Ovary (tissue), 7 donors: ENCODE measurements at regions not wholly inside any gene's neighbourhood (a gene's known extent, or its start where the extent isn't known, plus 50 kb on each side); places are given as distances from the start of the nearest gene placed in this dataset.
A peak's percentile ranks its signal among the peaks of the same experiment; 100 is the strongest.

Experiments
- DNase-seq, 5 donors: peaks; one replicate each; pipeline ENCODE4 v3.0.0-alpha.2; 2019 to 2020
- H3K27ac ChIP-seq, 2 donors: fragments of 200-600 bp; one replicate each; pipeline versions ENCODE4 v1.5.1 to v1.8.0; 2019 to 2022
- H3K27me3 ChIP-seq: fragments of 200-600 bp; one replicate; pipeline ENCODE4 v1.8.0; 2022
- H3K36me3 ChIP-seq: fragments of 200-600 bp; sonication (generic); one replicate; pipeline ENCODE4 v1.5.1; 2019
- H3K4me1 ChIP-seq: one replicate; pipeline ENCODE4 v1.8.1; 2013; ENCODE audit warnings: mild to moderate bottlenecking, moderate library complexity; ENCODE audit not compliant: insufficient read depth
- H3K4me3 ChIP-seq: fragments of 200-600 bp; sonication (generic); one replicate; pipeline ENCODE4 v1.5.1; 2017
- H3K9me3 ChIP-seq, 2 donors: fragments of 200-600 bp in 1 of 2; sonication (generic) in 1 of 2; one replicate each; pipeline versions ENCODE4 v1.5.1 to v1.8.1; 2013 to 2019; ENCODE audit warnings: mild to moderate bottlenecking in 1 of 2, moderate library complexity in 1 of 2
- EP300 ChIP-seq: sonication (generic); formaldehyde crosslinking; IDR thresholded peaks from one replicate; pipeline ENCODE4 v1.6.1; 2017; ENCODE audit warnings: antibody characterized with exemption
- POLR2A ChIP-seq: fragments of 450-650 bp; IDR thresholded peaks from one replicate; pipeline ENCODE4 v1.6.1; 2017; ENCODE audit warnings: antibody characterized with exemption, mild to moderate bottlenecking, moderate library complexity
- WGBS, 3 donors: extraction: QIAGEN DNeasy Blood & Tissue Kit in 1 of 3; methylation state at CpG; one replicate each; pipeline versions ENCODE4 v1.1.5 to v1.1.7; 2013 to 2017; 5-methylcytosine and 5-hydroxymethylcytosine counted together
- intact Hi-C, 4 donors: fragments of 100-400 bp; cut with DNase I; formaldehyde crosslinking; loops; one replicate each; pipeline versions ENCODE4 v1.11.0 to v1.15.1; 2022 to 2023
- TF ChIP-seq, protein P1 (sequence below), 3 donors: fragments of 450-650 bp in 2 of 3; fragments of 200-600 bp in 1 of 3; IDR thresholded peaks; one replicate each; pipeline versions ENCODE4 v1.5.1 to v1.8.0; 2016 to 2022; ENCODE audit warnings: antibody characterized with exemption in 3 of 3, mild to moderate bottlenecking in 1 of 3
- donor health status: DM: no; HTN: no; CAD: no; lungs with moderate emphysema.
- donor health status: DM: no; HTN: no; CAD: no.
- donor health status: Bipolar disorder and iron deficiency.
- donor health status: DM: no; HTN: no; CAD: no.
- donor health status: DM: yes; HTN: yes; CAD: no.

- 93 to 97% (median 96%) methylated on average over 2 of the region's 2 CpGs for WGBS, 3 donors
- no peak for DNase-seq
- Histone ChIP-seq H3K4me1 (peaks cover 5% of the 10 kb centered on the region), H3K4me3 (no peak overlapping the region), H3K36me3 (no peaks in the 10 kb centered on the region), H3K27ac (no peak overlapping the region), H3K27me3 (no peaks in the 10 kb centered on the region), H3K9me3 (no peaks in the 10 kb centered on the region)
- TF ChIP-seq, protein P1, sequence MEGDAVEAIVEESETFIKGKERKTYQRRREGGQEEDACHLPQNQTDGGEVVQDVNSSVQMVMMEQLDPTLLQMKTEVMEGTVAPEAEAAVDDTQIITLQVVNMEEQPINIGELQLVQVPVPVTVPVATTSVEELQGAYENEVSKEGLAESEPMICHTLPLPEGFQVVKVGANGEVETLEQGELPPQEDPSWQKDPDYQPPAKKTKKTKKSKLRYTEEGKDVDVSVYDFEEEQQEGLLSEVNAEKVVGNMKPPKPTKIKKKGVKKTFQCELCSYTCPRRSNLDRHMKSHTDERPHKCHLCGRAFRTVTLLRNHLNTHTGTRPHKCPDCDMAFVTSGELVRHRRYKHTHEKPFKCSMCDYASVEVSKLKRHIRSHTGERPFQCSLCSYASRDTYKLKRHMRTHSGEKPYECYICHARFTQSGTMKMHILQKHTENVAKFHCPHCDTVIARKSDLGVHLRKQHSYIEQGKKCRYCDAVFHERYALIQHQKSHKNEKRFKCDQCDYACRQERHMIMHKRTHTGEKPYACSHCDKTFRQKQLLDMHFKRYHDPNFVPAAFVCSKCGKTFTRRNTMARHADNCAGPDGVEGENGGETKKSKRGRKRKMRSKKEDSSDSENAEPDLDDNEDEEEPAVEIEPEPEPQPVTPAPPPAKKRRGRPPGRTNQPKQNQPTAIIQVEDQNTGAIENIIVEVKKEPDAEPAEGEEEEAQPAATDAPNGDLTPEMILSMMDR (IDR thresholded peaks at IDR 0.05) = no peak
- no peak for TF ChIP-seq POLR2A
- TF ChIP-seq EP300 = no peak
- intact Hi-C loops = loop anchor here in 1 of 4 donors (5.0 kb wide), 1 partner anchor 41 kb away; no protein-coding TSS in a partner anchor
Measured at GRCh38 chr4:128471576-128471975, 184.0 kb upstream of the PGRMC2 start.

DNA sequence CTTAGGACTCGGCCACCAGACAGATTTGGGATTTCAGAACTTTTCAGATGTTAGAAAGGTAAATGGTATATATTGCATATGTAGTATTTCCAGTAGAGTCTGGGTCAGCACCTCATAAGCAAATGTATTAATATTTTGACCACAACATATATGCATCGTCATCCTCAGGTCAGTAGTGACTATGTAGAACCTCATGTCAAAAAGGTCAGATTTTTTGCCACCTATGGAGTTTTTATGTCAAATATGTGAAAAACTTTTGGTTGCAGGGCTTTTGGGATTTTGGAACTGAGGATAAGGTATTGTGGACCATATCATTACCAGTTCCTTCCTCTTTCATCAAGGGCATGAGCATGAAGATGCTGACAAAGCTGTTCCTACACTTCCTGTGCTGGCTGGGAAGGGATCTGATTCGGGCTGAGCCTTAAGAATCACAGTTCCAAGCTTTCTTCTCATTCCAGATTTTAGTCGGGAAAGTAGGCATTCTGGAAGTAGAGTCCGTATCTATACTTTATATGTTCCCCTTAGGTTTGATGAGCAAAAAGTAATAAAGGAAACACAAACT lies 183.0 kb upstream of the PGRMC2 start:
- H3K36me3 ChIP-seq = no peaks in the 10 kb centered on the region
- H3K4me1 ChIP-seq = peaks cover 5% of the 10 kb centered on the region
- DNase-seq = no peak
- intact Hi-C loops = loop anchor here in 1 of 4 donors (5.0 kb wide), 1 partner anchor 42 kb away; no protein-coding TSS in a partner anchor
- TF ChIP-seq POLR2A (no peak), EP300 (no peak)
- TF ChIP-seq, protein P1 (IDR thresholded peaks at IDR 0.05) = no peak
- H3K27ac ChIP-seq = no peak overlapping the region
- WGBS, 3 donors = 84 to 89% (median 87%) methylated on average over 5 of the region's 5 CpGs
- H3K4me3 ChIP-seq = no peak overlapping the region
- H3K27me3 ChIP-seq = no peaks in the 10 kb centered on the region
- H3K9me3 ChIP-seq = no peaks in the 10 kb centered on the region

DNA sequence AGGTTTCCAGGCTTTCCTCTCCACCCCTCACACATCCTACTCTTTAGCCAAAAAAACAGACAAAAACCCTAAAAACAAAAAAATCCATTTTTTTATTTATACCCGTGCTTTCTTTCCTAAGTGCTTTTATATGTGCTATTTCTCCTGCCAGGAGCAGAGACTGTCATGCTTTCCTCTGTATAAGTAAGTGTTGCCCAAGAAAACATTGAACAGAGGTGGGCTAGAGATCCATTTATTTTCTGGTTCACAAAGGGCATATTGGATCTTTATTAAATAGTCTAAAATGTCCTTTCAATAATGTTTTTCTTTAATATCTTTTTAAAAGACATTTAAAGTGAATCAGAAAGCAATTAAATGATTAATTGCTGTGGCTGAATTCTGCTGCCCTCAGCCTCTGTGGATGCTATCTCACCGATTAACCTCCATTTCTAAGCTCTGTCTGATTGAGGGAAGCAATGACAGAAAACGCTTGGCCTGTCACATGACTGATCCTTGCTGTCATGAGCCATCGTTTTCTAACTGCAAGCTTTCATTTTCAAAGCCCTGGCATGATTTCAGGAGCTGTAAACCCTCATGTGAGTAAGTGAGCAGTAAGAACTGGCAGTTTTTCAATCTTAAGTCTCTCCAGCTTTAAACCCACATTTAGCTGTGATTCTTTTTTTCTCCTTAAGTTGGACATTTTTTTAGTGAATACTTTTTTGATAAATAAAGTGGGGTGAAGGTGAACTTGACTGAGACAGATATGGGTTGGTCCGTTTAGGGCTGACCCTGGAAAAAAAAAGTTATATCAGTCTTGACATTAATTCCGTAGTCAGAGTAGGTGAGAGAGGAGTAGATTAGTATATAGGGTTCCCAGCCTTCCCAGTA lies 180.7 kb upstream of the PGRMC2 start:
- peak in 3 of 5 donors; percentile 19 to 67 (median 30) for DNase-seq
- 17 to 20% (median 19%) methylated on average over 6 of the region's 6 CpGs for WGBS, 3 donors
- TF ChIP-seq POLR2A (no peak), EP300 (no peak)
- TF ChIP-seq, protein P1 (IDR thresholded peaks at IDR 0.05) = no peak
- H3K9me3 ChIP-seq = no peaks in the 10 kb centered on the region
- H3K27me3 ChIP-seq = no peaks in the 10 kb centered on the region
- peak overlapping the region in 1 of 2 donors; percentile 17 for H3K27ac ChIP-seq
- no peak overlapping the region for H3K4me3 ChIP-seq
- H3K4me1 ChIP-seq = peaks cover 5% of the 10 kb centered on the region
- intact Hi-C loops = loop anchor here in 1 of 4 donors (10.0 kb wide), 1 partner anchor 86 kb away; no protein-coding TSS in a partner anchor
- H3K36me3 ChIP-seq = no peaks in the 10 kb centered on the region

DNA sequence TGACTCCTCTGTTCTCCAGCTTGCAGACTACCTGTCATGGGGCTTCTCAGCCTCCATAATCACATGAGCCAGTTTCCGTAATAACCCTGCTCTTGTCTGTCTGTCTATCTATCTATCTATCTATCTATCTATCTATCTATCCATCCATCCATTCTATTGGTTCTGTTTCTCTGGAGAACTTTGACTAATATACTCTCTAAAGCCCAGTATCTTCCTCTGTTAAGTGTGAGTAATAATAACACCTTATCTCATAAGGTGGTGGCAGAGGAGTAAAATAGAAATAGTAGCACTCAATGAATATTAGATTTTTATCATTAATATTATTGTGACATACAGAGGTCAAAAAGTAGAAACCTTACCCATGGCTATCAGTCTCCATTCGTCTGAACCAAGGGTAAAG lies 177.9 kb upstream of the PGRMC2 start:
- no peak for DNase-seq
- Histone ChIP-seq H3K4me1 (peaks cover 10% of the 10 kb centered on the region), H3K36me3 (no peaks in the 10 kb centered on the region), H3K27me3 (no peaks in the 10 kb centered on the region), H3K4me3 (no peak overlapping the region), H3K27ac (no peak overlapping the region), H3K9me3 (no peaks in the 10 kb centered on the region)
- WGBS, 3 donors = 49 to 50% (median 50%) methylated on average over 2 of the region's 2 CpGs
- intact Hi-C loops = loop anchor here in 1 of 4 donors (10.0 kb wide), 1 partner anchor 89 kb away; no protein-coding TSS in a partner anchor
- TF ChIP-seq EP300 (no peak), POLR2A (no peak)
- TF ChIP-seq, protein P1 (IDR thresholded peaks at IDR 0.05) = no peak
